ENCODE measurements at regions not wholly inside any gene's neighbourhood (a gene's known extent, or its start where the extent isn't known, plus 50 kb on each side); places are given as distances from the start of the nearest gene placed in this dataset.

DNA sequence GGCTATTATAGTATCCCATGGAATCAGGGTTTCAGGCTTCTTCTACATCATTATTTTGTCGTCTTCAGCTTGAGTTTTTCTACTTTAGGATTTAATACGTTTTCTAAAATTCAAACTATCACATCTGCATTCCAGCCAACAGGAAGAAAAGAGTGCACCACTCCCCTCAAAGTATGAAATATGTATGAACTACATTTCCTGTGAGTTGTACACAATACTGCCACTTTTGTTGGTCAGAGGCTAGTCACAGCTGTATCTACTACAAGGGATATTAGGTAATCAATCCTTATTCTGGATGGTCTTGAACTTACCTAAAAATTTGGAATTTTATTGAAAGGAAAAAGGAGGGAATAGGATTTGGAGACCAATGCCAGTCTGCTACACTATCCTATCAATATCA is 235.6 kb upstream of the TBX18 start:
- Histone ChIP-seq H3K27me3 (ENCODE audit: insufficient read depth, low read length) (no peaks in the 10 kb centered on the region), H4K8ac (replicated peaks; ENCODE audit: insufficient read length, low read depth, low read length) (no peak overlapping the region), H3K4ac (ENCODE audit: low read depth, low read length) (no peak overlapping the region), H3K23ac (ENCODE audit: insufficient read length, low read depth, low read length) (no peak overlapping the region), H3K79me1 (ENCODE audit: insufficient read depth, low read depth, low read length, poor library complexity, severe bottlenecking) (no peaks in the 10 kb centered on the region), H2BK5ac (ENCODE audit: insufficient read length, low read length) (no peak overlapping the region), H3K27ac (ENCODE audit: insufficient read length, low read depth, low read length) (no peak overlapping the region), H3T11ph (ENCODE audit: low read length) (no peak overlapping the region), H2AK5ac (ENCODE audit: insufficient read length, low read length) (no peak overlapping the region), H3K4me2 (ENCODE audit: insufficient read depth, insufficient read length, low read length) (no peak overlapping the region), H3K9ac (ENCODE audit: extremely low read depth, insufficient read length, low read length) (no peak overlapping the region), H3K14ac (ENCODE audit: insufficient read depth, low read length) (no peak overlapping the region), H2AFZ (ENCODE audit: low read length) (no peak overlapping the region), H3K23me2 (ENCODE audit: insufficient read length, low read depth, low read length, poor library complexity, severe bottlenecking) (no peaks in the 10 kb centered on the region), H3K4me1 (ENCODE audit: insufficient read depth, low read length) (peaks cover under 1% of the 10 kb centered on the region; the same call in 1 of the 2 replicates), H4K91ac (ENCODE audit: insufficient read length, low read depth, low read length) (no peak overlapping the region), H3K79me2 (ENCODE audit: insufficient read depth, low read length) (no peaks in the 10 kb centered on the region), H3K18ac (ENCODE audit: insufficient read length, low read depth, low read length) (no peak overlapping the region), H4K5ac (ENCODE audit: insufficient read length, low read depth, low read length) (no peak overlapping the region), H2BK15ac (ENCODE audit: low read depth, low read length) (no peak overlapping the region), H3K9me3 (ENCODE audit: control insufficient read depth, low read depth, low read length) (no peaks in the 10 kb centered on the region), H3K56ac (ENCODE audit: insufficient read length, low read depth, low read length) (no peak overlapping the region), H4K20me1 (ENCODE audit: control insufficient read depth, insufficient read depth, insufficient read length) (no peaks in the 10 kb centered on the region), H2BK20ac (ENCODE audit: low read depth, low read length, poor library complexity, severe bottlenecking) (no peak overlapping the region), H2BK120ac (ENCODE audit: low read depth, low read length, poor library complexity, severe bottlenecking) (no peak overlapping the region), H2BK12ac (ENCODE audit: insufficient read length, low read depth, low read length) (no peak overlapping the region)
- Mint-ChIP-seq H3K4me3 (no peak overlapping the region), H3K4me1 (peaks cover 3 to 10% of the 10 kb centered on the region in 2 experiments), H3K9me3 (peaks cover 0 to 3% of the 10 kb centered on the region in 2 experiments; a peak in 1 of 5 replicates), H3K27ac (no peak overlapping the region), H3K27me3 (ENCODE audit: low read depth) (no peaks in the 10 kb centered on the region; the same call in 1 of the 2 replicates), H3K36me3 (ENCODE audit: insufficient read depth in 1 of 3, low read depth in 3 of 3) (peaks cover 0 to 7% (median 0%) of the 10 kb centered on the region in 3 experiments; a peak in 2 of 7 replicates)
- no peak for DNase-seq
- no CpG with 5 or more reads among the region's 2 CpGs for WGBS (ENCODE audit: extremely low coverage, insufficient read length, low lambda C conversion rate)
- TF ChIP-seq, protein P1, sequence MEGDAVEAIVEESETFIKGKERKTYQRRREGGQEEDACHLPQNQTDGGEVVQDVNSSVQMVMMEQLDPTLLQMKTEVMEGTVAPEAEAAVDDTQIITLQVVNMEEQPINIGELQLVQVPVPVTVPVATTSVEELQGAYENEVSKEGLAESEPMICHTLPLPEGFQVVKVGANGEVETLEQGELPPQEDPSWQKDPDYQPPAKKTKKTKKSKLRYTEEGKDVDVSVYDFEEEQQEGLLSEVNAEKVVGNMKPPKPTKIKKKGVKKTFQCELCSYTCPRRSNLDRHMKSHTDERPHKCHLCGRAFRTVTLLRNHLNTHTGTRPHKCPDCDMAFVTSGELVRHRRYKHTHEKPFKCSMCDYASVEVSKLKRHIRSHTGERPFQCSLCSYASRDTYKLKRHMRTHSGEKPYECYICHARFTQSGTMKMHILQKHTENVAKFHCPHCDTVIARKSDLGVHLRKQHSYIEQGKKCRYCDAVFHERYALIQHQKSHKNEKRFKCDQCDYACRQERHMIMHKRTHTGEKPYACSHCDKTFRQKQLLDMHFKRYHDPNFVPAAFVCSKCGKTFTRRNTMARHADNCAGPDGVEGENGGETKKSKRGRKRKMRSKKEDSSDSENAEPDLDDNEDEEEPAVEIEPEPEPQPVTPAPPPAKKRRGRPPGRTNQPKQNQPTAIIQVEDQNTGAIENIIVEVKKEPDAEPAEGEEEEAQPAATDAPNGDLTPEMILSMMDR (conservative IDR thresholded peaks at IDR 0.05) = no peak

Data from H9 (cell line).